ENCODE measurements at regions not wholly inside any gene's neighbourhood (a gene's known extent, or its start where the extent isn't known, plus 50 kb on each side); places are given as distances from the start of the nearest gene placed in this dataset.
"Not testable (repeated sequence)": the region's sequence is repeated elsewhere in the genome, so short reads cannot be mapped to it uniquely, and the experiment has no call there.

DNA sequence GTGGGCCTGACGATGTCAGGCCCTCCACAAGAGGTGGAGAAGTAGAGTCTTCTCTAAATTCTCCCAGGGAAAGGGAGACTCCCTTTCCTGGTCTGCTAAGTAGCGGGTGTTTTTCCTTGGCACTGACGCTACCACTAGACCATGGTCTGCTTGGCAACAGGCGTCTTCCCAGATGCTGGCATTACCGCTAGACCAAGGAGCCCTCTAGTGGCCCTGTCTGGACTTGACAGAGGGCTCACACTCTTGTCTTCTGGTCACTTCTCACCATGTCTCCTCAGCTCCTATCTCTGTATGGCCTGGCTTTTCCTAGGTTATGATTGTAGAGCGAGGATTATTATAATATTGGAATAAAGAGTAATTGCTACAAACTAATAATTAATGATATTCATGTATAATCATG is 51.1 kb upstream of the RASSF6 start:
- H3K27me3 ChIP-seq (replicated peaks in 1 of 2; ENCODE audit: control insufficient read depth in 2 of 2, insufficient read depth in 2 of 2, low read length in 1 of 2); H3K4me1 ChIP-seq (ENCODE audit: control insufficient read depth, insufficient read depth, low read length); ATAC-seq; H3K9ac ChIP-seq (ENCODE audit: control insufficient read depth, insufficient read depth, low read length); DNase-seq (ENCODE audit: low read depth, low spot score); FAIRE-seq; H3K9me3 ChIP-seq (replicated peaks; ENCODE audit: control insufficient read depth, insufficient read depth, low read length); H3K27ac ChIP-seq (ENCODE audit: control insufficient read depth, insufficient read depth); POLR2A ChIA-PET; H3K79me2 ChIP-seq (ENCODE audit: control insufficient read depth, insufficient read depth, low read length); intact Hi-C loops (cut with micrococcal nuclease; ENCODE audit: unreplicated experiment); H2AFZ ChIP-seq (ENCODE audit: control insufficient read depth, low read depth, low read length); H3K36me3 ChIP-seq (ENCODE audit: control insufficient read depth in 2 of 2, insufficient read depth in 2 of 2, low read length in 1 of 2); H3K4me3 ChIP-seq; H4K20me1 ChIP-seq (ENCODE audit: control insufficient read depth, insufficient read depth); RAD21 ChIA-PET (ENCODE audit: unreplicated experiment); BruUV-seq (replicated peaks); in situ Hi-C loops (cut with MboI); H3K4me2 ChIP-seq (ENCODE audit: control insufficient read depth, insufficient read depth): not testable (repeated sequence)
- SMC1A ChIA-PET (ENCODE audit: uncharacterized antibody, unreplicated experiment), result interaction anchor here (1.7 kb wide), 1 partner anchor 97 kb away, joined by 3 read pairs; no protein-coding TSS in a partner anchor
- WGBS (ENCODE audit: insufficient coverage, insufficient replicate concordance, low lambda C conversion rate, missing lambda C conversion rate), result 30% methylated on average over 5 of the region's 6 CpGs
- CTCF ChIA-PET, result interaction anchor here (1.0 to 6.1 kb wide), 4 partner anchors 8 to 463 kb away, joined by 3 to 43 read pairs (median 4); no protein-coding TSS in a partner anchor

DNA sequence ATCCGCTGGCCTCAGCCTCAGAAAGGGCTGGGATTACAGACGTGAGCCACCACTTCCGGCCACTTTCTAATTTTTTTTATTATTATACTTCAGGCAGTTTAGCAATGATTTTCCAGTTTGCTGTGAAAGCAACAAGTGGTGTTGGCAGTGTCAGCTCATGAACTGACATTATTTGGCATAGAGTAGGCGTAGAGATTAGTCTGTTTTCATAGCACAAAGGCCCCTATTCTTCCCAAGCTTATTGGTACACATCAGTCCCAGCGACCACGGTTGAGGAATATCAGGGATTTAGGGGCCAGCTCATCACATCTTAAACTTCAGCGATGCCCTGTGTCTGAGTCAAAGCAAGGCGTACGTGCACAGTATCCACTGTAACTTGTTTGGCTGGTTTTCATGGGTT is 53.0 kb upstream of the RASSF6 start:
- POLR2A ChIA-PET, result no interaction called here
- no peak for FAIRE-seq
- H3K79me2 ChIP-seq (ENCODE audit: control insufficient read depth, insufficient read depth, low read length), result no peaks in the 10 kb centered on the region
- SMC1A ChIA-PET (ENCODE audit: uncharacterized antibody, unreplicated experiment), result interaction anchor here (0.9 to 1.0 kb wide), 2 partner anchors 11 to 227 kb away, joined by 3 read pairs; no protein-coding TSS in a partner anchor
- H3K4me2 ChIP-seq (ENCODE audit: control insufficient read depth, insufficient read depth), result no peak overlapping the region
- RAD21 ChIA-PET (ENCODE audit: unreplicated experiment), result interaction anchor here (0.6 to 1.1 kb wide), 4 partner anchors 19 to 462 kb away, joined by 3 to 4 read pairs (median 3); no protein-coding TSS in a partner anchor
- in situ Hi-C loops (cut with MboI) (no loop called here), intact Hi-C loops (cut with micrococcal nuclease; ENCODE audit: unreplicated experiment) (no loop called here)
- no TSS peak for BruUV-seq (replicated peaks)
- no peak overlapping the region for H3K9ac ChIP-seq (ENCODE audit: control insufficient read depth, insufficient read depth, low read length)
- no peaks in the 10 kb centered on the region for H4K20me1 ChIP-seq (ENCODE audit: control insufficient read depth, insufficient read depth)
- no peaks in the 10 kb centered on the region for H3K9me3 ChIP-seq (replicated peaks; ENCODE audit: control insufficient read depth, insufficient read depth, low read length)
- DNase-seq (ENCODE audit: low read depth, low spot score), result no peak
- CTCF ChIA-PET, result interaction anchor here (0.9 to 6.1 kb wide), 8 partner anchors 9 to 227 kb away, joined by 3 to 43 read pairs (median 4); no protein-coding TSS in a partner anchor
- H3K4me3 ChIP-seq, result no peak overlapping the region
- H3K36me3 ChIP-seq (ENCODE audit: control insufficient read depth in 2 of 2, insufficient read depth in 2 of 2, low read length in 1 of 2), result no peaks in the 10 kb centered on the region
- WGBS (ENCODE audit: insufficient coverage, insufficient replicate concordance, low lambda C conversion rate, missing lambda C conversion rate), result 68% methylated on average over 9 of the region's 9 CpGs
- no peak for ATAC-seq
- no peaks in the 10 kb centered on the region for H3K4me1 ChIP-seq (ENCODE audit: control insufficient read depth, insufficient read depth, low read length)
- TF ChIP-seq EGR1 (IDR thresholded peaks at IDR 0.05; ENCODE audit: borderline replicate concordance in 1 of 2, low read depth in 2 of 2, low read length in 2 of 2), result no peak
- no peak for TF ChIP-seq ZBED1 (IDR thresholded peaks at IDR 0.05; ENCODE audit: borderline replicate concordance)
- TF ChIP-seq, protein P1, sequence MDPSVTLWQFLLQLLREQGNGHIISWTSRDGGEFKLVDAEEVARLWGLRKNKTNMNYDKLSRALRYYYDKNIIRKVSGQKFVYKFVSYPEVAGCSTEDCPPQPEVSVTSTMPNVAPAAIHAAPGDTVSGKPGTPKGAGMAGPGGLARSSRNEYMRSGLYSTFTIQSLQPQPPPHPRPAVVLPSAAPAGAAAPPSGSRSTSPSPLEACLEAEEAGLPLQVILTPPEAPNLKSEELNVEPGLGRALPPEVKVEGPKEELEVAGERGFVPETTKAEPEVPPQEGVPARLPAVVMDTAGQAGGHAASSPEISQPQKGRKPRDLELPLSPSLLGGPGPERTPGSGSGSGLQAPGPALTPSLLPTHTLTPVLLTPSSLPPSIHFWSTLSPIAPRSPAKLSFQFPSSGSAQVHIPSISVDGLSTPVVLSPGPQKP (IDR thresholded peaks at IDR 0.05; ENCODE audit: low read depth, low read length), result no peak
- TF ChIP-seq, protein P2, sequence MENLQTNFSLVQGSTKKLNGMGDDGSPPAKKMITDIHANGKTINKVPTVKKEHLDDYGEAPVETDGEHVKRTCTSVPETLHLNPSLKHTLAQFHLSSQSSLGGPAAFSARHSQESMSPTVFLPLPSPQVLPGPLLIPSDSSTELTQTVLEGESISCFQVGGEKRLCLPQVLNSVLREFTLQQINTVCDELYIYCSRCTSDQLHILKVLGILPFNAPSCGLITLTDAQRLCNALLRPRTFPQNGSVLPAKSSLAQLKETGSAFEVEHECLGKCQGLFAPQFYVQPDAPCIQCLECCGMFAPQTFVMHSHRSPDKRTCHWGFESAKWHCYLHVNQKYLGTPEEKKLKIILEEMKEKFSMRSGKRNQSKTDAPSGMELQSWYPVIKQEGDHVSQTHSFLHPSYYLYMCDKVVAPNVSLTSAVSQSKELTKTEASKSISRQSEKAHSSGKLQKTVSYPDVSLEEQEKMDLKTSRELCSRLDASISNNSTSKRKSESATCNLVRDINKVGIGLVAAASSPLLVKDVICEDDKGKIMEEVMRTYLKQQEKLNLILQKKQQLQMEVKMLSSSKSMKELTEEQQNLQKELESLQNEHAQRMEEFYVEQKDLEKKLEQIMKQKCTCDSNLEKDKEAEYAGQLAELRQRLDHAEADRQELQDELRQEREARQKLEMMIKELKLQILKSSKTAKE (IDR thresholded peaks at IDR 0.05; ENCODE audit: low read depth, poor library complexity, severe bottlenecking), result no peak
- no peak for TF ChIP-seq KDM1A (IDR thresholded peaks at IDR 0.05; ENCODE audit: borderline replicate concordance)
- TF ChIP-seq, protein P3, sequence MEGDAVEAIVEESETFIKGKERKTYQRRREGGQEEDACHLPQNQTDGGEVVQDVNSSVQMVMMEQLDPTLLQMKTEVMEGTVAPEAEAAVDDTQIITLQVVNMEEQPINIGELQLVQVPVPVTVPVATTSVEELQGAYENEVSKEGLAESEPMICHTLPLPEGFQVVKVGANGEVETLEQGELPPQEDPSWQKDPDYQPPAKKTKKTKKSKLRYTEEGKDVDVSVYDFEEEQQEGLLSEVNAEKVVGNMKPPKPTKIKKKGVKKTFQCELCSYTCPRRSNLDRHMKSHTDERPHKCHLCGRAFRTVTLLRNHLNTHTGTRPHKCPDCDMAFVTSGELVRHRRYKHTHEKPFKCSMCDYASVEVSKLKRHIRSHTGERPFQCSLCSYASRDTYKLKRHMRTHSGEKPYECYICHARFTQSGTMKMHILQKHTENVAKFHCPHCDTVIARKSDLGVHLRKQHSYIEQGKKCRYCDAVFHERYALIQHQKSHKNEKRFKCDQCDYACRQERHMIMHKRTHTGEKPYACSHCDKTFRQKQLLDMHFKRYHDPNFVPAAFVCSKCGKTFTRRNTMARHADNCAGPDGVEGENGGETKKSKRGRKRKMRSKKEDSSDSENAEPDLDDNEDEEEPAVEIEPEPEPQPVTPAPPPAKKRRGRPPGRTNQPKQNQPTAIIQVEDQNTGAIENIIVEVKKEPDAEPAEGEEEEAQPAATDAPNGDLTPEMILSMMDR (IDR thresholded peaks at IDR 0.05 in 2 of 3, conservative IDR thresholded peaks at IDR 0.05 in 1 of 3; ENCODE audit: control insufficient read depth in 2 of 3, extremely low read depth in 1 of 3, insufficient read depth in 1 of 3, low read depth in 3 of 3, low read length in 3 of 3), result no peak
- no peak for TF ChIP-seq ZSCAN29 (IDR thresholded peaks at IDR 0.05)
- no peak for TF ChIP-seq RUNX3 (IDR thresholded peaks at IDR 0.05; ENCODE audit: low read length)
- TF ChIP-seq, protein P4, sequence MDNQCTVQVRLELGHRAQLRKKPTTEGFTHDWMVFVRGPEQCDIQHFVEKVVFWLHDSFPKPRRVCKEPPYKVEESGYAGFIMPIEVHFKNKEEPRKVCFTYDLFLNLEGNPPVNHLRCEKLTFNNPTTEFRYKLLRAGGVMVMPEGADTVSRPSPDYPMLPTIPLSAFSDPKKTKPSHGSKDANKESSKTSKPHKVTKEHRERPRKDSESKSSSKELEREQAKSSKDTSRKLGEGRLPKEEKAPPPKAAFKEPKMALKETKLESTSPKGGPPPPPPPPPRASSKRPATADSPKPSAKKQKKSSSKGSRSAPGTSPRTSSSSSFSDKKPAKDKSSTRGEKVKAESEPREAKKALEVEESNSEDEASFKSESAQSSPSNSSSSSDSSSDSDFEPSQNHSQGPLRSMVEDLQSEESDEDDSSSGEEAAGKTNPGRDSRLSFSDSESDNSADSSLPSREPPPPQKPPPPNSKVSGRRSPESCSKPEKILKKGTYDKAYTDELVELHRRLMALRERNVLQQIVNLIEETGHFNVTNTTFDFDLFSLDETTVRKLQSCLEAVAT (IDR thresholded peaks at IDR 0.05), result no peak
- H3K27me3 ChIP-seq (replicated peaks in 1 of 2; ENCODE audit: control insufficient read depth in 2 of 2, insufficient read depth in 2 of 2, low read length in 1 of 2), result no peaks in the 10 kb centered on the region
- H3K27ac ChIP-seq (ENCODE audit: control insufficient read depth, insufficient read depth), result no peak overlapping the region
- no peak overlapping the region for H2AFZ ChIP-seq (ENCODE audit: control insufficient read depth, low read depth, low read length)

All from GM12878 (cell line).